DND-41 (cell line): ENCODE measurements at regions not wholly inside any gene's neighbourhood (a gene's known extent, or its start where the extent isn't known, plus 50 kb on each side); places are given as distances from the start of the nearest gene placed in this dataset.

Experiments used
- CTCF ChIP-seq: IDR thresholded peaks from 2 replicates; pipeline ENCODE4 v1.5.1; 2012; ENCODE audit warnings: borderline replicate concordance, low read length, moderate library complexity, mild to moderate bottlenecking; ENCODE audit not compliant: poor library complexity, severe bottlenecking; ENCODE audit errors: extremely low read depth
- EZH2 ChIP-seq: IDR thresholded peaks from 3 replicates; pipeline ENCODE4 v1.6.1; 2012; ENCODE audit warnings: borderline replicate concordance, low read depth, mild to moderate bottlenecking, moderate library complexity, low read length, inconsistent platforms; ENCODE audit not compliant: severe bottlenecking

GRCh38 chr2:145012214-145012670, 492.3 kb upstream of the ZEB2 start:
- TF ChIP-seq CTCF (no peak), EZH2 (no peak)
